ENCODE measurements at regions not wholly inside any gene's neighbourhood (a gene's known extent, or its start where the extent isn't known, plus 50 kb on each side); places are given as distances from the start of the nearest gene placed in this dataset.

DNA sequence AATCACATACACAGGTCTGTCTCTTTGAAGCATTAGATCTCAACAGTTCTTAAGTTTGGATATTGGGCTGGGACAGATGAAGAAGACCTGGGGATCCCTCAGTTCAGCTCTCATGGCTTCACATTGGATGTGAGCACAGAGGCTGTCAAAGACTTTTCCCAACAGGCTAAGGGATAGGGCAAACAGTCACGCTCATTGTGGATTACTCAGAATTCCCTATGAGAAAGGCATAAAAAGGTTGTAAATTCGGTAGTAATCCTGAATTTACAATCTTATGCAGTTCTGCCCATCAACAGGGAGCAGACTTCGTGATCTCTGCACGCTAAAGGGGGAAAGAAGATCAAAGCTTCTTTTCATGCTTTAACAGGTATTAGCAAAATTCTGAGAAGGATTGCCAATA, 448.4 kb downstream of the DAD1 start:
- TF ChIP-seq CTCF (IDR thresholded peaks at IDR 0.05; ENCODE audit: low read depth, low read length, missing input control): no peak
- no peak for TF ChIP-seq ATF3 (IDR thresholded peaks at IDR 0.05)
- TF ChIP-seq JUND (IDR thresholded peaks at IDR 0.05): no peak
- TF ChIP-seq, protein P1, sequence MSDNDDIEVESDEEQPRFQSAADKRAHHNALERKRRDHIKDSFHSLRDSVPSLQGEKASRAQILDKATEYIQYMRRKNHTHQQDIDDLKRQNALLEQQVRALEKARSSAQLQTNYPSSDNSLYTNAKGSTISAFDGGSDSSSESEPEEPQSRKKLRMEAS (IDR thresholded peaks at IDR 0.05): no peak

Measured in liver (tissue), 3 donors.